Endothelial cell of umbilical vein (primary cell): ENCODE measurements at regions not wholly inside any gene's neighbourhood (a gene's known extent, or its start where the extent isn't known, plus 50 kb on each side); places are given as distances from the start of the nearest gene placed in this dataset.

Experiments
- BruUV-seq: library from RNA; stranded (reverse); fragments of 400-500 nt; replicated peaks from 2 replicates; lab custom pipeline; 2021; lab: Mats Ljungman, UMichigan
- CTCF ChIA-PET: fragments of 300-600, 350-600 bp; sonication (Branson Sonifier 250); formaldehyde crosslinking; loops from one replicate; lab custom pipeline; 2021; ENCODE audit warnings: antibody characterized with exemption, inconsistent platforms; lab: Charles Lee
- POLR2A ChIA-PET: fragments of 300-600, 350-600 bp; sonication (Branson Sonifier 250); formaldehyde crosslinking; loops from one replicate; lab custom pipeline; 2021; ENCODE audit warnings: antibody characterized with exemption, inconsistent platforms; lab: Charles Lee
- DNase-seq: peaks from one replicate; pipeline ENCODE4 v3.0.0-alpha.2; 2011; ENCODE audit warnings: low read depth, low spot score
- FAIRE-seq: peaks from 2 replicates; lab custom pipeline; 2011; peaks lifted over from hg19 to GRCh38; lab: Jason Lieb, UNC
- H2AFZ ChIP-seq: 2 replicates; pipeline ENCODE4 v1.6.0; 2012; ENCODE audit warnings: low read depth, low read length, control low read depth, inconsistent platforms
- H3K27ac ChIP-seq: 2 replicates; pipeline ENCODE4 v1.5.1; 2011; ENCODE audit warnings: low read depth, mild to moderate bottlenecking, control low read depth, low read length, moderate library complexity; ENCODE audit not compliant: insufficient read depth
- H3K27me3 ChIP-seq, 2 experiments: 2 replicates each; pipeline versions ENCODE4 v1.6.0 to v1.6.1; 2011; ENCODE audit warnings: low read length in 2 of 2, mixed read lengths in 1 of 2; ENCODE audit not compliant: control insufficient read depth in 2 of 2, insufficient read depth in 2 of 2
- H3K36me3 ChIP-seq, 2 experiments: 2 replicates in 1 of 2; 3 replicates in 1 of 2; pipeline ENCODE4 v1.5.1; 2011; ENCODE audit warnings: low read length in 2 of 2, mild to moderate bottlenecking in 1 of 2, moderate library complexity in 1 of 2; ENCODE audit not compliant: control insufficient read depth in 2 of 2, insufficient read depth in 2 of 2; ENCODE audit errors: extremely low read depth in 1 of 2
- H3K4me1 ChIP-seq: 3 replicates; pipeline ENCODE4 v1.5.1; 2011; ENCODE audit warnings: mild to moderate bottlenecking, low read length; ENCODE audit not compliant: control insufficient read depth, insufficient read depth; ENCODE audit errors: extremely low read depth
- H3K4me2 ChIP-seq: 2 replicates; pipeline ENCODE4 v1.6.1; 2011; ENCODE audit warnings: low read length, control low read depth, mixed read lengths; ENCODE audit not compliant: insufficient read depth
- H3K4me3 ChIP-seq, 3 experiments: fragments of 200-600 bp in 1 of 3; sonication (generic), shearing (Covaris generic) in 1 of 3; replicated peaks in 1 of 3; 2 replicates each; pipeline ENCODE4 v1.5.1; 2011 to 2016; ENCODE audit warnings: control low read depth in 3 of 3, low read length in 3 of 3, mild to moderate bottlenecking in 2 of 3, inconsistent platforms in 1 of 3, low read depth in 1 of 3, moderate library complexity in 1 of 3; ENCODE audit not compliant: insufficient read depth in 1 of 3
- H3K79me2 ChIP-seq: 2 replicates; pipeline ENCODE4 v1.6.0; 2012; ENCODE audit warnings: low read length, inconsistent platforms; ENCODE audit not compliant: control insufficient read depth, insufficient read depth
- H3K9ac ChIP-seq: replicated peaks from 2 replicates; pipeline ENCODE3; 2011; ENCODE audit warnings: low read length, control low read depth; ENCODE audit not compliant: insufficient read depth; ENCODE audit errors: extremely low read depth
- H3K9me1 ChIP-seq: replicated peaks from 3 replicates; pipeline ENCODE4 v1.6.0; 2011; ENCODE audit warnings: mild to moderate bottlenecking, low read length; ENCODE audit not compliant: control insufficient read depth, insufficient read depth; ENCODE audit errors: extremely low read depth
- H3K9me3 ChIP-seq: replicated peaks from 2 replicates; pipeline ENCODE4 v1.5.1; 2012; ENCODE audit warnings: low read length, inconsistent platforms; ENCODE audit not compliant: control insufficient read depth, insufficient read depth
- H4K20me1 ChIP-seq: replicated peaks from 2 replicates; pipeline ENCODE3; 2011; ENCODE audit warnings: mild to moderate bottlenecking, low read length; ENCODE audit not compliant: control insufficient read depth, insufficient read depth; ENCODE audit errors: extremely low read depth
- EZH2 ChIP-seq: IDR thresholded peaks from 2 replicates; pipeline ENCODE4 v1.6.1; 2012; ENCODE audit warnings: borderline replicate concordance, low read depth, mild to moderate bottlenecking, moderate library complexity, low read length, inconsistent platforms; ENCODE audit not compliant: severe bottlenecking
- FOS ChIP-seq: IDR thresholded peaks from 2 replicates; pipeline ENCODE4 v1.6.1; 2011; ENCODE audit warnings: mild to moderate bottlenecking, low read length, moderate library complexity, borderline replicate concordance; ENCODE audit not compliant: insufficient read depth
- GATA2 ChIP-seq: IDR thresholded peaks from 2 replicates; pipeline ENCODE4 v1.7.0; 2011; ENCODE audit warnings: low read depth, mild to moderate bottlenecking, moderate library complexity, mixed read lengths, low read length; ENCODE audit not compliant: insufficient read length, insufficient read depth
- JUN ChIP-seq: IDR thresholded peaks from 2 replicates; pipeline ENCODE4 v1.6.1; 2011; ENCODE audit warnings: borderline replicate concordance, low read depth; ENCODE audit not compliant: insufficient read length, insufficient read depth
- MYC ChIP-seq: IDR thresholded peaks from one replicate; pipeline ENCODE4 v1.6.1; 2011; ENCODE audit warnings: mild to moderate bottlenecking, low read depth, low read length
- POLR2A ChIP-seq: IDR thresholded peaks from 2 replicates; pipeline ENCODE4 v1.6.1; 2012; ENCODE audit warnings: low read depth, mild to moderate bottlenecking, control low read depth, low read length
- POLR2AphosphoS5 ChIP-seq: IDR thresholded peaks from 2 replicates; pipeline ENCODE4 v1.6.1; 2012; ENCODE audit warnings: low read depth, mild to moderate bottlenecking, control low read depth, low read length, moderate library complexity; ENCODE audit not compliant: insufficient read depth
- dilution Hi-C: fragments of 300-500 bp; cut with MboI; formaldehyde crosslinking; loops from one replicate; pipeline ENCODE4 v1.15.0; 2019; ENCODE audit warnings: low sequenced_read_pairs; ENCODE audit not compliant: extremely low pct_ligation_motif_present
- intact Hi-C: fragments of 100-400 bp; cut with micrococcal nuclease; formaldehyde crosslinking; loops from one replicate; pipeline ENCODE4 v1.10.0; 2022
- TF ChIP-seq, protein P1 (sequence below): IDR thresholded peaks from 2 replicates; pipeline ENCODE4 v1.6.1; 2011; ENCODE audit not compliant: insufficient read depth, insufficient read length
- TF ChIP-seq, protein P2 (sequence below), 2 donors: IDR thresholded peaks; 1 replicate in 1 of 2; 2 replicates in 1 of 2; pipeline ENCODE4 v1.5.1; 2011; ENCODE audit warnings: low read length in 2 of 2, mild to moderate bottlenecking in 2 of 2, moderate library complexity in 2 of 2, control low read depth in 1 of 2, inconsistent platforms in 1 of 2, low read depth in 1 of 2; ENCODE audit not compliant: insufficient read depth in 1 of 2; ENCODE audit errors: extremely low read depth in 1 of 2

DNA sequence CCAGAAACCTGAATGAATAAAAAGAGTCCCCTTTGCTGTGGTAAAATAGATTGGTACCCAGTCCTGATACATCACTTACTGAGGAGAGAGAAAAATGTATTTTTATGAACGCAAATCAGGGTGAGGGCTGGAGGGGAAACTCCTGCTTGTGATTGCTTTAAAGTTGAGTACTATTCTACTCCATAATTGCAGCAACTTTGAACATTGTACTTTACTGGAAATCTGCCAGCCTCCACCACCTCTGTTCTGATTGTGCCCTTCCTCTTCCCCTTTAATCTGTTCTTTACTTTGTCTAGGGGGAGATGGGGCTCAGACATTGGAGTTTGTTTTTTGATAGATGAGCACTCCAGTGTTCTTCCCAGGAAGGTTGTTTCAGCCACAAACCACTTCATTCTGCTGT lies 81.9 kb downstream of the C3orf38 start:
- DNase-seq, result no peak
- no peak overlapping the region for H3K9ac ChIP-seq
- no peaks in the 10 kb centered on the region for H4K20me1 ChIP-seq
- ChIA-PET POLR2A (no interaction called here), CTCF (no interaction called here)
- no peaks in the 10 kb centered on the region for H3K27me3 ChIP-seq
- no peaks in the 10 kb centered on the region for H3K9me1 ChIP-seq
- no peak overlapping the region for H3K4me3 ChIP-seq
- H3K27ac ChIP-seq, result no peak overlapping the region
- dilution Hi-C loops (no loop called here), intact Hi-C loops (no loop called here)
- no TSS peak for BruUV-seq
- TF ChIP-seq EZH2 (no peak), POLR2A (no peak), JUN (no peak), FOS (no peak), POLR2AphosphoS5 (no peak), GATA2 (no peak), MYC (no peak)
- TF ChIP-seq, protein P1, sequence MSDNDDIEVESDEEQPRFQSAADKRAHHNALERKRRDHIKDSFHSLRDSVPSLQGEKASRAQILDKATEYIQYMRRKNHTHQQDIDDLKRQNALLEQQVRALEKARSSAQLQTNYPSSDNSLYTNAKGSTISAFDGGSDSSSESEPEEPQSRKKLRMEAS, result no peak
- TF ChIP-seq, protein P2, sequence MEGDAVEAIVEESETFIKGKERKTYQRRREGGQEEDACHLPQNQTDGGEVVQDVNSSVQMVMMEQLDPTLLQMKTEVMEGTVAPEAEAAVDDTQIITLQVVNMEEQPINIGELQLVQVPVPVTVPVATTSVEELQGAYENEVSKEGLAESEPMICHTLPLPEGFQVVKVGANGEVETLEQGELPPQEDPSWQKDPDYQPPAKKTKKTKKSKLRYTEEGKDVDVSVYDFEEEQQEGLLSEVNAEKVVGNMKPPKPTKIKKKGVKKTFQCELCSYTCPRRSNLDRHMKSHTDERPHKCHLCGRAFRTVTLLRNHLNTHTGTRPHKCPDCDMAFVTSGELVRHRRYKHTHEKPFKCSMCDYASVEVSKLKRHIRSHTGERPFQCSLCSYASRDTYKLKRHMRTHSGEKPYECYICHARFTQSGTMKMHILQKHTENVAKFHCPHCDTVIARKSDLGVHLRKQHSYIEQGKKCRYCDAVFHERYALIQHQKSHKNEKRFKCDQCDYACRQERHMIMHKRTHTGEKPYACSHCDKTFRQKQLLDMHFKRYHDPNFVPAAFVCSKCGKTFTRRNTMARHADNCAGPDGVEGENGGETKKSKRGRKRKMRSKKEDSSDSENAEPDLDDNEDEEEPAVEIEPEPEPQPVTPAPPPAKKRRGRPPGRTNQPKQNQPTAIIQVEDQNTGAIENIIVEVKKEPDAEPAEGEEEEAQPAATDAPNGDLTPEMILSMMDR (IDR thresholded peaks at IDR 0.05; ENCODE audit: extremely low read depth in 1 of 2, insufficient read depth in 1 of 2, low read depth in 1 of 2, low read length in 2 of 2), result no peak
- H3K9me3 ChIP-seq, result no peaks in the 10 kb centered on the region
- no peaks in the 10 kb centered on the region for H3K79me2 ChIP-seq
- H3K4me2 ChIP-seq, result no peak overlapping the region
- H2AFZ ChIP-seq, result no peak overlapping the region
- H3K4me1 ChIP-seq, result no peaks in the 10 kb centered on the region
- no peak for FAIRE-seq
- H3K36me3 ChIP-seq, result no peaks in the 10 kb centered on the region
